SK-N-SH (cell line): ENCODE measurements at regions not wholly inside any gene's neighbourhood (a gene's known extent, or its start where the extent isn't known, plus 50 kb on each side); places are given as distances from the start of the nearest gene placed in this dataset.

Experiments used
- CTCF ChIA-PET: fragments of 300-600, 350-600 bp; formaldehyde crosslinking; extraction: SDS; loops from one replicate; lab custom pipeline; 2021; lab: Yijun Ruan, JAX
- POLR2A ChIA-PET: fragments of 350-600 bp; sonication (Branson Sonifier 250); formaldehyde crosslinking; extraction: SDS; loops from one replicate; lab custom pipeline; 2020; ENCODE audit warnings: antibody characterized with exemption, inconsistent platforms; lab: Yijun Ruan, JAX
- DNase-seq: peaks from one replicate; pipeline ENCODE4 v3.0.0; 2012
- H2AFZ ChIP-seq: fragments of 200-600 bp; sonication (generic); 2 replicates; pipeline ENCODE4 v1.8.1; 2016; ENCODE audit warnings: antibody characterized with exemption, mild to moderate bottlenecking, low read depth
- H3F3A ChIP-seq: fragments of 200-600 bp; sonication (generic); replicated peaks from 2 replicates; pipeline ENCODE3; 2016; ENCODE audit warnings: antibody characterized with exemption, mild to moderate bottlenecking; ENCODE audit not compliant: insufficient read depth
- H3K27ac ChIP-seq, 2 experiments: fragments of 200-500 bp in 1 of 2; fragments of 200-600 bp in 1 of 2; sonication (Bioruptor generic) in 1 of 2; sonication (generic), shearing (Covaris generic) in 1 of 2; 2 replicates each; pipeline versions ENCODE4 v1.5.1 to v1.6.1; 2014 to 2016; ENCODE audit warnings: low read depth in 2 of 2, inconsistent platforms in 1 of 2, low read length in 1 of 2, mild to moderate bottlenecking in 1 of 2, mixed read lengths in 1 of 2
- H3K27me3 ChIP-seq: fragments of 200-600 bp; sonication (generic), shearing (Covaris generic); 2 replicates; pipeline ENCODE4 v1.6.1; 2016; ENCODE audit warnings: mixed run types; ENCODE audit not compliant: insufficient read depth
- H3K36me3 ChIP-seq, 2 experiments: fragments of 200-500 bp in 1 of 2; fragments of 200-600 bp in 1 of 2; sonication (Bioruptor generic) in 1 of 2; sonication (generic) in 1 of 2; replicated peaks in 1 of 2; 2 replicates each; pipeline versions ENCODE3 to v1.5.1; 2014 to 2016; ENCODE audit warnings: low read length in 1 of 2, mild to moderate bottlenecking in 1 of 2; ENCODE audit not compliant: insufficient read depth in 2 of 2, control insufficient read depth in 1 of 2
- H3K4me1 ChIP-seq, 2 experiments: fragments of 200-500 bp in 1 of 2; fragments of 200-600 bp in 1 of 2; sonication (Bioruptor generic) in 1 of 2; sonication (generic), shearing (Covaris generic) in 1 of 2; 2 replicates each; pipeline versions ENCODE4 v1.5.1 to v1.6.1; 2014 to 2016; ENCODE audit warnings: low read depth in 1 of 2, low read length in 1 of 2, mixed run types in 1 of 2; ENCODE audit not compliant: insufficient read depth in 2 of 2, control insufficient read depth in 1 of 2
- H3K4me2 ChIP-seq: fragments of 200-600 bp; sonication (generic), shearing (Covaris generic); 2 replicates; pipeline ENCODE4 v1.6.1; 2017; ENCODE audit warnings: mixed run types
- H3K4me3 ChIP-seq, 2 experiments: fragments of 200-500 bp in 1 of 2; fragments of 200-600 bp in 1 of 2; sonication (Bioruptor generic) in 1 of 2; sonication (generic), shearing (Covaris generic) in 1 of 2; 2 replicates each; pipeline versions ENCODE4 v1.5.1 to v1.8.1; 2014 to 2016; ENCODE audit warnings: low read depth in 2 of 2, inconsistent platforms in 1 of 2, low read length in 1 of 2, mild to moderate bottlenecking in 1 of 2, mixed read lengths in 1 of 2, moderate library complexity in 1 of 2
- H3K79me2 ChIP-seq: fragments of 200-600 bp; sonication (generic); 2 replicates; pipeline ENCODE4 v1.8.1; 2017; ENCODE audit warnings: mild to moderate bottlenecking; ENCODE audit not compliant: insufficient read depth
- H3K9ac ChIP-seq: fragments of 200-600 bp; sonication (generic); 2 replicates; pipeline ENCODE4 v1.6.1; 2017; ENCODE audit warnings: mixed run types
- H3K9me2 ChIP-seq: fragments of 200-600 bp; sonication (generic); 2 replicates; pipeline ENCODE4 v1.6.1; 2017; ENCODE audit warnings: mixed run types
- H3K9me3 ChIP-seq: fragments of 200-600 bp; sonication (generic); 2 replicates; pipeline ENCODE4 v1.6.1; 2017; ENCODE audit warnings: mixed run types, mild to moderate bottlenecking, moderate library complexity
- H4K20me1 ChIP-seq: fragments of 200-600 bp; sonication (generic); 2 replicates; pipeline ENCODE4 v1.6.1; 2017; ENCODE audit warnings: mild to moderate bottlenecking, mixed run types; ENCODE audit not compliant: insufficient read depth
- EP300 ChIP-seq, 2 experiments: IDR thresholded peaks; 2 replicates each; pipeline versions ENCODE4 v1.4.0 to v1.6.1; 2012; ENCODE audit warnings: borderline replicate concordance in 1 of 2, low read depth in 1 of 2, low read length in 1 of 2
- EZH2phosphoT487 ChIP-seq: fragments of 200-600 bp; sonication (generic); IDR thresholded peaks from 2 replicates; pipeline ENCODE4 v1.6.1; 2017; ENCODE audit warnings: low read depth, mixed run types, mild to moderate bottlenecking, antibody characterized with exemption, moderate library complexity, borderline replicate concordance
- FOXJ3 ChIP-seq: sonication (generic); formaldehyde crosslinking; IDR thresholded peaks from 2 replicates; pipeline ENCODE4 v1.5.1; 2020; ENCODE audit warnings: mild to moderate bottlenecking, missing genetic modification reagents
- GATA2 ChIP-seq: sonication (generic); formaldehyde crosslinking; IDR thresholded peaks from 2 replicates; pipeline ENCODE4 v1.5.0; 2020; ENCODE audit warnings: mild to moderate bottlenecking, missing genetic modification reagents
- NRF1 ChIP-seq: IDR thresholded peaks from 2 replicates; pipeline ENCODE4 v1.6.1; 2012; ENCODE audit warnings: low read depth, mild to moderate bottlenecking, low read length
- PBX3 ChIP-seq: IDR thresholded peaks from 2 replicates; pipeline ENCODE4; 2012
- POLR2AphosphoS5 ChIP-seq: IDR thresholded peaks from 2 replicates; pipeline ENCODE4 v1.6.1; 2012; ENCODE audit warnings: low read depth, low read length
- RAD21 ChIP-seq: IDR thresholded peaks from 2 replicates; pipeline ENCODE4 v1.6.1; 2012; ENCODE audit warnings: mild to moderate bottlenecking, low read length
- RCOR1 ChIP-seq: fragments of 150-350 bp; IDR thresholded peaks from 2 replicates; pipeline ENCODE4 v1.6.1; 2017; ENCODE audit warnings: antibody characterized with exemption, low read length
- RFX5 ChIP-seq: IDR thresholded peaks from 2 replicates; pipeline ENCODE4 v1.6.1; 2012; ENCODE audit warnings: mild to moderate bottlenecking, improper control_type of control experiment, low read length
- RXRA ChIP-seq: IDR thresholded peaks from 2 replicates; pipeline ENCODE4 v1.4.0; 2012; ENCODE audit warnings: low read depth, mild to moderate bottlenecking, borderline replicate concordance
- SMC3 ChIP-seq: IDR thresholded peaks from 2 replicates; pipeline ENCODE4 v1.6.1; 2012; ENCODE audit warnings: low read depth, low read length, improper control_type of control experiment
- TAF1 ChIP-seq: IDR thresholded peaks from 2 replicates; pipeline ENCODE4 v1.6.1; 2012; ENCODE audit warnings: low read depth, mild to moderate bottlenecking, low read length, moderate library complexity, borderline replicate concordance
- USF1 ChIP-seq: IDR thresholded peaks from 2 replicates; pipeline ENCODE4 v1.4.0; 2012; ENCODE audit warnings: low read depth, borderline replicate concordance
- USF2 ChIP-seq: fragments of 150-350 bp; IDR thresholded peaks from 2 replicates; pipeline ENCODE4 v1.6.1; 2017; ENCODE audit warnings: antibody characterized with exemption, low read length, low read depth, borderline replicate concordance
- YY1 ChIP-seq: IDR thresholded peaks from 2 replicates; pipeline ENCODE4 v1.4.0; 2012; ENCODE audit warnings: low read depth, mild to moderate bottlenecking
- WGBS: methylation state at CpG from one replicate; pipeline ENCODE4 v1.1.6; 2017; ENCODE audit warnings: low lambda C conversion rate; 5-methylcytosine and 5-hydroxymethylcytosine counted together
- TF ChIP-seq, protein P1 (sequence below): fragments of 150-350 bp; IDR thresholded peaks from 2 replicates; pipeline ENCODE4 v1.6.1; 2016; ENCODE audit warnings: mild to moderate bottlenecking, low read depth, low read length

- H3K4me1 ChIP-seq = peaks cover 8 to 76% of the 10 kb centered on the region in 2 experiments; a peak in 2 of 4 replicates
- H3K9ac ChIP-seq = no peak overlapping the region
- ChIA-PET POLR2A (interaction anchor here (0.8 to 1.8 kb wide), 3 partner anchors 35 to 62 kb away, joined by 3 to 6 read pairs (median 5); no protein-coding TSS in a partner anchor), CTCF (interaction anchor here (0.8 to 2.4 kb wide), 10 partner anchors 23 to 457 kb away, joined by 3 to 11 read pairs (median 3); no protein-coding TSS in a partner anchor)
- no peaks in the 10 kb centered on the region for H3K36me3 ChIP-seq
- no peaks in the 10 kb centered on the region for H3K27me3 ChIP-seq
- H3F3A ChIP-seq = no peaks in the 10 kb centered on the region
- H3K9me2 ChIP-seq = no peaks in the 10 kb centered on the region
- no peak for DNase-seq
- WGBS = no CpG with 5 or more reads among the region's 16 CpGs
- H2AFZ ChIP-seq = peak overlapping the region; percentile 63; the same call in 1 of the 2 replicates
- peak overlapping the region in 1 of 2 experiments; percentile 32; a peak in 3 of 4 replicates for H3K4me3 ChIP-seq
- no peaks in the 10 kb centered on the region for H3K79me2 ChIP-seq
- TF ChIP-seq SMC3 = no peak
- TF ChIP-seq PBX3 = no peak
- TF ChIP-seq YY1 = no peak
- TF ChIP-seq, all 33 proteins: peak for 0
- H4K20me1 ChIP-seq = no peaks in the 10 kb centered on the region
- no peaks in the 10 kb centered on the region for H3K9me3 ChIP-seq
- peak overlapping the region in 1 of 2 experiments; percentile 64; a peak in 2 of 4 replicates for H3K27ac ChIP-seq
- H3K4me2 ChIP-seq = peak overlapping the region; percentile 79
Measured at GRCh38 chr3:127136024-127136600, 56.8 kb upstream of the PRR23E start.

DNA sequence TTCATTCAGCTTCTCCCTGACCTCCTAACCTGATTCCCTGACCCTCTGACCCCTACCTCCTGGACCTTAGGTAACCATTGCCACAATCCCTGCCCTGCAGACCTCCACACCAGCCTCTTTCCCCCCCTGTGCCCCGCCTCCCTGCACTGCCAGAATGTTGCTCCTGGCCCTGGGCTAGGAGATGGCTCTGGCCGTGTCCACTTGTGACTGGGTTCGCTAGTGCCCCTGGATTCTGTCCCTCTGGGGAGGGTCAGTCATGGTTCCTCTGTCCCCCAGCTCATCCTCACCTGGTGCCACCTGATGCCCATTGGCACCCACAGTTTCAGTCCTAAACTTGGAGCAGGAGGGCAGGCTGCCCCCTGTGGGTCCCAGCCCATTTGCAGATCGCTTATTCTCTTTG is 56.2 kb upstream of the PRR23E start:
- Histone ChIP-seq H3K27me3 (no peaks in the 10 kb centered on the region), H3K4me1 (peaks cover 8 to 81% of the 10 kb centered on the region in 2 experiments; a peak in 2 of 4 replicates), H3K27ac (no peak overlapping the region), H3K9me2 (no peaks in the 10 kb centered on the region), H3F3A (no peaks in the 10 kb centered on the region), H3K4me3 (no peak overlapping the region), H3K9me3 (no peaks in the 10 kb centered on the region), H3K79me2 (no peaks in the 10 kb centered on the region), H3K36me3 (no peaks in the 10 kb centered on the region), H4K20me1 (no peaks in the 10 kb centered on the region), H3K4me2 (no peak overlapping the region), H3K9ac (no peak overlapping the region), H2AFZ (no peak overlapping the region)
- DNase-seq = no peak
- CTCF ChIA-PET = interaction anchor here (0.5 to 2.4 kb wide), 11 partner anchors 16 to 457 kb away, joined by 3 to 11 read pairs (median 3); no protein-coding TSS in a partner anchor
- no peak for TF ChIP-seq TAF1
- TF ChIP-seq RCOR1 = no peak
- no peak for TF ChIP-seq RAD21
- no peak for TF ChIP-seq POLR2AphosphoS5
- no peak for TF ChIP-seq FOXJ3 (CRISPR knock-in tag)
- no peak for TF ChIP-seq USF2
- TF ChIP-seq EZH2phosphoT487 = no peak
- no peak for TF ChIP-seq GATA2
- TF ChIP-seq RFX5 = no peak
- no peak for TF ChIP-seq USF1
- TF ChIP-seq RXRA = no peak
- TF ChIP-seq, protein P1, sequence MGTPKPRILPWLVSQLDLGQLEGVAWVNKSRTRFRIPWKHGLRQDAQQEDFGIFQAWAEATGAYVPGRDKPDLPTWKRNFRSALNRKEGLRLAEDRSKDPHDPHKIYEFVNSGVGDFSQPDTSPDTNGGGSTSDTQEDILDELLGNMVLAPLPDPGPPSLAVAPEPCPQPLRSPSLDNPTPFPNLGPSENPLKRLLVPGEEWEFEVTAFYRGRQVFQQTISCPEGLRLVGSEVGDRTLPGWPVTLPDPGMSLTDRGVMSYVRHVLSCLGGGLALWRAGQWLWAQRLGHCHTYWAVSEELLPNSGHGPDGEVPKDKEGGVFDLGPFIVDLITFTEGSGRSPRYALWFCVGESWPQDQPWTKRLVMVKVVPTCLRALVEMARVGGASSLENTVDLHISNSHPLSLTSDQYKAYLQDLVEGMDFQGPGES = no peak
- TF ChIP-seq SMC3 = no peak
- no peak for TF ChIP-seq NRF1
- no peak for TF ChIP-seq EP300 (IDR thresholded peaks at IDR 0.05; ENCODE audit: borderline replicate concordance in 1 of 2, low read depth in 1 of 2, low read length in 1 of 2)
- POLR2A ChIA-PET = interaction anchor here (1.1 to 1.8 kb wide), 2 partner anchors 35 to 36 kb away, joined by 5 to 6 read pairs; no protein-coding TSS in a partner anchor
- 76% methylated on average over 3 of the region's 4 CpGs for WGBS
